AG10803 (cell line): ENCODE measurements at regions not wholly inside any gene's neighbourhood (a gene's known extent, or its start where the extent isn't known, plus 50 kb on each side); places are given as distances from the start of the nearest gene placed in this dataset.

Experiments used
- DNase-seq: peaks from one replicate; pipeline ENCODE4 v3.0.0; 2010; ENCODE audit warnings: low read depth
- H3K4me3 ChIP-seq: 2 replicates; pipeline ENCODE4 v1.5.1; 2011; ENCODE audit warnings: mild to moderate bottlenecking, low read length, control low read depth
- TF ChIP-seq, protein P1 (sequence below): conservative IDR thresholded peaks from 2 replicates; pipeline ENCODE4 v1.5.1; 2011; ENCODE audit warnings: mild to moderate bottlenecking, low read length, control low read depth, inconsistent platforms

- TF ChIP-seq, protein P1, sequence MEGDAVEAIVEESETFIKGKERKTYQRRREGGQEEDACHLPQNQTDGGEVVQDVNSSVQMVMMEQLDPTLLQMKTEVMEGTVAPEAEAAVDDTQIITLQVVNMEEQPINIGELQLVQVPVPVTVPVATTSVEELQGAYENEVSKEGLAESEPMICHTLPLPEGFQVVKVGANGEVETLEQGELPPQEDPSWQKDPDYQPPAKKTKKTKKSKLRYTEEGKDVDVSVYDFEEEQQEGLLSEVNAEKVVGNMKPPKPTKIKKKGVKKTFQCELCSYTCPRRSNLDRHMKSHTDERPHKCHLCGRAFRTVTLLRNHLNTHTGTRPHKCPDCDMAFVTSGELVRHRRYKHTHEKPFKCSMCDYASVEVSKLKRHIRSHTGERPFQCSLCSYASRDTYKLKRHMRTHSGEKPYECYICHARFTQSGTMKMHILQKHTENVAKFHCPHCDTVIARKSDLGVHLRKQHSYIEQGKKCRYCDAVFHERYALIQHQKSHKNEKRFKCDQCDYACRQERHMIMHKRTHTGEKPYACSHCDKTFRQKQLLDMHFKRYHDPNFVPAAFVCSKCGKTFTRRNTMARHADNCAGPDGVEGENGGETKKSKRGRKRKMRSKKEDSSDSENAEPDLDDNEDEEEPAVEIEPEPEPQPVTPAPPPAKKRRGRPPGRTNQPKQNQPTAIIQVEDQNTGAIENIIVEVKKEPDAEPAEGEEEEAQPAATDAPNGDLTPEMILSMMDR, result no peak
- DNase-seq, result peak; percentile 3
- H3K4me3 ChIP-seq, result no peak overlapping the region
Measured at GRCh38 chr2:122980671-122981070, 1044.4 kb upstream of the CNTNAP5 start.

GRCh38 chr2:122982936-122983335 lies 1042.2 kb upstream of the CNTNAP5 start:
- no peak for DNase-seq
- H3K4me3 ChIP-seq, result no peak overlapping the region
- TF ChIP-seq, protein P1, result no peak

GRCh38 chr2:122988395-122989221 lies 1036.5 kb upstream of the CNTNAP5 start:
- DNase-seq, result no peak
- H3K4me3 ChIP-seq, result no peak overlapping the region
- TF ChIP-seq, protein P1, result no peak

DNA sequence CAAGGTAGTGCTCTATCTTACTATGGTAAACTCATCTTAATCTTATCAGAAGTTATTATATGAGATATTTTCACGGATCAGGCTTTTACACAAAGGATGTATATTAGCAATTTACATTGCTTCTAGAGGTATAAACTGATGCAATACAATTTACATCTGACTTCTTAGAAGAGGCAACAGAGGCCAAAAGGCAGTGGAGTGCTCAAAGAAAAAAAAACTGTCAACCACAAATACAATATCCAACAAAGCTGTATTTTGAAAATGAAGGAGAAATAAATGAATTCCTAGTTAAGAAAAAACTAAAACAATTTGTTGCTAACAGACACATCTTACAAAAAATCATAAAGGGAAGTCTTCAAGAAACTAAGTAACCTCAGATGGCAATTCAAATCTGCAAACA lies 1031.5 kb upstream of the CNTNAP5 start:
- H3K4me3 ChIP-seq, result no peak overlapping the region
- DNase-seq, result no peak
- TF ChIP-seq, protein P1, result no peak

DNA sequence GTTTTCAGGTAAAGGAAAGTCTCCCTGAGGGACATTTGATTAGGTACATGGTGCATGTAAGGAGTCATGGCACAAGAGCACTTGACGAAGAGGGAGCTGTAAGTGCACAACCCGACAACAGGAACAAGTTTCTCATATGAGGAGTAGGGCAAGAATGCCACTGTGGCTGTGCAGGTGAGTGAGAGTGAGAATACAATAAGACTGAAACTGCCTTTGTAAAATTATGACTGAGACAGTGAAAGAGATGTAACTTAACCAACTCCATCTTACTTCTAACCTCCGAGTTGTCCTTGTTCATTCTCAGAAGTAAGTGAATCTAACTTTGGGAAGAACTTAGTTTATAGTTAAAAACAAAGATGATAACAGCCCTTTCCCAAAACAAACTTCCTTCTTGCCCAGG lies 1025.8 kb upstream of the CNTNAP5 start:
- H3K4me3 ChIP-seq, result no peak overlapping the region
- DNase-seq, result no peak
- TF ChIP-seq, protein P1, result no peak

DNA sequence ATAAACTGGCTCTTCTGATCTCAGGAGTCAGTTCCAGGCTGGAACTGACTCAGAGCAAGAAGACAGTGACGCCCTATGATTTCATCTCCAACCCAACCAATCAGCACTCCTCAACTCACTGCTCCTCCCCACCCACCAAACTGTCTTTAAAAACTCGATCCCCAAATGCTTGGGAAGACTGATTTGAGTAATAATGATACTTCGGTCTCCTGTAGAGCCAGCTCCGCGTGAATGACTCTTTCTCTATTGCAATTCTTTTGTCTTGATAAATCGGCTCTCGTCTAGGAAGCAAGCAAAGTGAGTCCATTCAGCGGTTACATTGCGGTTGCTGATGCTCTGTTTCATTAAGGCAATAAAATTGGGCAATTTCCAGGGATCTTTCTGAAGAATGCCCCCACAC lies 1025.3 kb upstream of the CNTNAP5 start:
- H3K4me3 ChIP-seq, result no peak overlapping the region
- TF ChIP-seq, protein P1, result no peak
- no peak for DNase-seq

DNA sequence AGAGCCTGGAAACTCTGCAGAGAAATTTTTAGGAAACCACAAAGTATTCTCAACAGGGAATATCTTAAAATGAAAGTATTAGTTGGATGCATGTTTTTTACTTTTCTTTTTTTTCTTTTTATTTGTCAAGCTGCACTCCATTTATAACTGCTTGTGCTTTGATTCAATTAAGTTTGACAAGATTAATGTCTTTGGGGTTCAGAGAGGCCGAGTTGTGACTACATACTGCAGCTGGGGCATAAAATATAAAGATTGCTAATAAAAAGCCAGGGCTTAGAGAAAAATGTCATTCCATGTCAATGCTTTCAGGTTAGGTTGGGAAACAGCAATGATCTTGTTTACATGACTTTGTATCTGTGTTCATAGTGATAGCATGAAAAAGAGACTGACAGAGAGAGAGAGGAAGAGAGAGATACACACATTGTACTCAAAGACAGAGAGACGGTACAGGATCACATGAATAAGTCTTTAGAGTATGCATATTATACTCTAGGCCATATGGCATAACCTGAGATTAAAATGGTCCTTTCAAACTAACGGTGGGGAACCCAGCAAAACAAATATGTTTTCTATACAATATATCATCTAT lies 1022.3 kb upstream of the CNTNAP5 start:
- TF ChIP-seq, protein P1, result no peak
- no peak overlapping the region for H3K4me3 ChIP-seq
- no peak for DNase-seq
